ENCODE measurements at regions not wholly inside any gene's neighbourhood (a gene's known extent, or its start where the extent isn't known, plus 50 kb on each side); places are given as distances from the start of the nearest gene placed in this dataset.

GRCh38 chr18:39746201-39746600, 2180.6 kb upstream of the CELF4 start:
- DNase-seq (ENCODE audit: low spot score), result no peak

DNA sequence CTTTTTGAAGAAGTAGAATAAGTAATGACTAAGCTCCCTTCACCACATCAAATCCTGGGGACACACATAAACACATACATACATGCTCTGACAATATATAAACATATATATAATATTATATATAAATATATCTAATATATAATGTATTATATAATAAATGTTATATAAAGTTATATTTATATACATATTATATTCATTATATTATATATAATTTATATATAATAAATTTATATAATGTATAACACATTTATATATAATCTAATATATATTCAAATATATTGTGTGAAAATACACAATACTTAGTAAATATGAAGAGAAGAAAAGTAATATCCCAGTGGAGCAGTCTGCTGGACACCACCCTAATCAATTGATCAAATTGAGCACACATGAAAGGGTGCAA, 2177.9 kb upstream of the CELF4 start:
- DNase-seq (ENCODE audit: low spot score), result no peak

- no peak for DNase-seq (ENCODE audit: low spot score)
Measured at GRCh38 chr18:39741755-39742466, 2176.3 kb upstream of the CELF4 start.

DNA sequence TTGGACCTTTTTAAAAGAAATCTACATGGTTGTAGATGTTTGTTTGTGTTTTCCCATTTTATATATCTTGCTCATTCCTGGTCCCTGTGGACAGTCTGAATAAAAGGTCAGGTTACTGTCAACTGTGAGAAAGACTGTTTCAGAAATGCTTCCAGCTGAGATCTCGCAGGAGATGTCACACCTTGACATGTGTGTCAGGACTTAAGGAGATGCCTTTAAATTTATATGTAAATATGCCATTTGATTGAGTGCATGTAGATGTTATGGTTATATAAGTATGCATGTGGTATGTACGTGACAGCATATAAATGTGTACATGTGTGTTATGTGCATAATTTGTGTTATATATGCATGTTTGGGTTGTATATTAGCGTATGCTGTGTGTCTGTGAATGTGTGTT, 2172.3 kb upstream of the CELF4 start:
- no peak for DNase-seq (ENCODE audit: low spot score)

DNA sequence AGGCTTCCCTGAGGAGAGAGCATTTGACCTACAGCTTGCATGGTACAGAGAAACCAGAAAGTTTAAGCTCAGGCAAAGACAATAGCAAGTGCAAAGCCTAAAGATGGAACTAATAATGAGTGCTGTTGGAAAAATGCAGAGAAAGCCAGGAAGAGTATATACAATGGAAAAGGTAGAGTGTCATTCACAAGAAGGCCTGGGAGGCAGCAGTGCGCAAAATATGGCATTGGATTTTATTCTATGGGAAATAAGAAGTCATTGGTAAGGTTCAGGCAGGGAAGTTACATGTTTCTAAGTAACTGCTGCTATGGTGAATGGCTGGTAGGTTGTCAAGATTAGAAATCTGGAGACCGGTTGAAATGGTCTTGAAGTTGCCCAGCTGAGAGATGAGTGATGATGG, 2167.3 kb upstream of the CELF4 start:
- DNase-seq (ENCODE audit: low spot score), result no peak

- DNase-seq (ENCODE audit: low spot score), result no peak
Measured at GRCh38 chr18:39730606-39731005, 2165.0 kb upstream of the CELF4 start.

DNA sequence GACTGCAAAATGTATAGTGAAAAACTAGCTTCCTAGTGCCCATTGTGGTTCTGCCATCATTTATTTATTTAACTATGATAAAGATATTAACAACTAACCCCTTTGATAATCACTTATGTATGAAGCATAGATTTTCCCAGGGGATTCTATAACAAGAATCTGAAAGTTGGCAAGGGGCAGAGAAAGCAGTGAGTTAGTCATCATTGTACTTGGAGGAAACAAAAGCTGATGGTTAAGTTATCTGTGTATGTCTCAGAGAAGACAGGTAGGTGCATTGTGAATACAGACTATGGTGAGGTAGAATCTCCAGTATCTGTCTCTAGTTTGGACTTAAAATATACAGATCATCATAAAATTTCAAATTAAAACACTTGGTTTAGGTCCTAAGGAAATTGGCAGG, 2159.1 kb upstream of the CELF4 start:
- DNase-seq (ENCODE audit: low spot score), result no peak

GRCh38 chr18:39721712-39722111, 2156.1 kb upstream of the CELF4 start:
- DNase-seq (ENCODE audit: low spot score), result no peak

GRCh38 chr18:39713961-39714360, 2148.4 kb upstream of the CELF4 start:
- DNase-seq (ENCODE audit: low spot score), result no peak

DNA sequence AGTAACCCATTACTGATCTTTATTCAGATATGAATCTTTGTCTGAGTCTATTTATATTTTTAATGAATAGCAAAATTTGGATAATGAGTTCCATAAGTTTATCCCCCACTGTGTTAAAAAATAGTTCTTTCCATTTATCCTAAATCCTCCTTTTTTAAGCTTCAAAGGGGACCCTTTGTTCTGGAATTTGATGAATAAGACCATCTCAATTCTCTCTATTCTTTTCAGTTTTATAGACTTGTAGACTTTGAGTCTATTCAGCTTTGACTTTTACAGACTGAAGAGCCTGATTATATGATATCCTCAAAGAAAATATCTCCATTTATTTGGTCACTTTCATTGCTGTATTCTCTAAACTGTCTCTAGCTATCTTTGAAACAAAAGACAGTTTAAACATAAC, 2146.1 kb upstream of the CELF4 start:
- no peak for DNase-seq (ENCODE audit: low spot score)

- DNase-seq (ENCODE audit: low spot score), result no peak
Measured at GRCh38 chr18:39705362-39705761, 2139.8 kb upstream of the CELF4 start.

DNA sequence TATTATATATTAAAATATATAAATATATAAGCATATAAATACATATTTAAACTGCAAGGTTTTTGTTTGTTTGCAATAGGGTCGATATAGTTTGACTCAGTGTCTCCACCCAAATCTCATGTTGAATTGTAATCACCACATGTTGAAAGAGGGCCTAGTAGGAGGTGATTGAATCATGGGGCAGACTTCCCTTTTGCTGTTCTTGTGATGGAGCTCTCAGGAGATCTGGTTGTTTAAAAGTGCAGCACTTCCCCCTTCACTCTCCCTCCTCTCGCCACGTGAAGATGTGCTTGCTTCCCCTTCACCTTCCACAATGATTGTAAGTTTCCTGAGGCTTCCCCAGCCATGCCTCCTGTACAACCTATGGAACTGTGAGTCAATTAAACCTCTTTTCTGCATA, 2137.3 kb upstream of the CELF4 start:
- no peak for DNase-seq (ENCODE audit: low spot score)

DNA sequence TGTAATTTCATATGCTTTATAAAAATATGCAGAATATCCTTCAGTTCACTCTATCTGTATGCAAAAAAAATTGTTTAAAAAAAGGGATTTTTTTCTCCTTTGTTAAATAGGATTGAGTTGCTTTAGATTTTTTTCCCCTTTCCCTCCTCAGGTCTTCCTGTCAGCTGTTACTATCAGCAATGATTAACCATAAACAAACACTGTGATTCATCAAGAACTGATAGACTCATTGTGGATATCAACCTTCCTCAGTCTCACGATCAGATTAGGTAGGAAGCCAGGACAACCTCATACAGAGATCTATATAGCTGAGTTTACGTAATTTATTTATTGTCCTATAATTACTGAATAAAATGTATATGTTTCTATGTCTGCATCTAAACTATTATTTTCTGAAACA, 2136.2 kb upstream of the CELF4 start:
- DNase-seq (ENCODE audit: low spot score), result no peak

GRCh38 chr18:39701055-39701783, 2135.6 kb upstream of the CELF4 start:
- no peak for DNase-seq (ENCODE audit: low spot score)

DNA sequence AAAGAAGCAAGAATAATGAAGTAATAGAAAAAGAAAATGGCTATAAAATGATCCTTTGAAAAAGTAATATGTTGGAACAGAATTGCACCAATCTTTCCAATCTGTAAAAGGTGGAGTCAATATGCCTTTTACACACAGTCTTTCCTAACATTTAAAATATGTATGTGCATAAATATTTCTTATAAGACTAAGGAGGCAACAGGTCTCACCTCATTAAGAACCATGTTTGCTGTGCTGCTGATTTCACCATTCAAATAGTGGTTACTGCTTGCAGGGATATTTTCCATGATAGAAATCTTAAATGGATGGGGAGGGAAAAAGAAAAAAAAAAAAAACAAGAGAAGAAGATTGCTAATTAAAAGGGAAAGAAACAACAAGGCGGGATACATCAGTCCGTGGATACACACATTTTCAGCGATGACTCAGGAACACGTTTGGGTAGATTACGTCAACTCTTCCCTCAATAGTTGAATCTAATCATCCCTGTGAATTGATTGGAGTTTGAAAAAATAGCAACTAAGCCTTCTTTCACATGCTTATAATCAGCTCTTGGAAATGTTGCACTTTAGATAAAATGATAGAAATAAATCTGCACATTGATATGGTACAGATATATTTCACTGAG, 2133.9 kb upstream of the CELF4 start:
- DNase-seq (ENCODE audit: low spot score), result no peak

GRCh38 chr18:39698436-39698835, 2132.8 kb upstream of the CELF4 start:
- DNase-seq (ENCODE audit: low spot score), result no peak

DNA sequence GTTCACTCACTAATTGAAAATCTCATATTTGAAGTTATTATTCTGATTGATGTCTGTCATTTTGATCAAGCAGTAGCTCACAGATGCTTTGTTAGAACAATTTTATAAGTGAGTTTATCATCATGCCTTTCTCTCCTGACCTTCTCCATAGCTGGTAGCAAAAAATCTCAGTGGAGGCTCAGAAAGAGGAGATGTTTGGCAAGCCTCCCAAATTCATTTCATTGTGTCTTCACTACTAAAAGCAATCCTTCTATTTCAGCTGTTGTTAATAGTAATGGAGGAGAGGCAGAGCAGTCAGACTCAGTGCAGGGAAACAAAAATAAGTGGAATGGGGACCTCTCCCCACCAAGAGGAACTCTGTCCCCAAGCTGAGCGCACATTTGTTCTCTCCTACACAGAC, 2127.8 kb upstream of the CELF4 start:
- no peak for DNase-seq (ENCODE audit: low spot score)

GRCh38 chr18:39692367-39693015, 2126.9 kb upstream of the CELF4 start:
- no peak for DNase-seq (ENCODE audit: low spot score)

DNA sequence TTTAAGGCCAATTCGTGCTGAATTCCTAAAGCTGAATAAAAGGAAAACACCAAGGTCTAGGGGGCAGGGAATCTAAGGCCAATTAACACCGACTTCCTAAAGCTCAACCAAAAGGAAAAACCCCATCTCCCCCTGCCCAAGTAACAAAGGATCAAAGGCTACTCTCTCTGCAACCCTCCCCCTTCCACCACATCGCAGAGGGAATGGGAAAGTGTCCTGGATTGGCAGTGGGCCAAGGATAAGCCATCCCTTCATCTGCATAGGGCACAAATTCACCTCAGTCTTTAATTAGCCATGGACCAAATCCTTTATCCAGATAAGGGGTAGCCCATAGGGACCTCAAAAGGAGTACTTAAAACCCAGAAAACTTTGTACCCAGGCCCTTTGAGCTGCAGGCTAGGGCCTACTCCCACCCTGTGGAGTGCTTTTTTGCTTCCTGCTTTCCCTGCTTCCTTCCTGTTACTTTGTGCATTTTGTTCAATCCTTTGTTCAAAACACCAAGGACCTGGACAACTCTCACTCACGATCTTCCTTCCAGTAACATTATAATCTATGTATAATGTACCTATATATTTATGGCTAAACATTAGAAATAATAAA, 2119.8 kb upstream of the CELF4 start:
- no peak for DNase-seq (ENCODE audit: low spot score)

- no peak for DNase-seq (ENCODE audit: low spot score)
Measured at GRCh38 chr18:39681061-39681460, 2115.5 kb upstream of the CELF4 start.

- DNase-seq (ENCODE audit: low spot score), result no peak
Measured at GRCh38 chr18:39675906-39676305, 2110.3 kb upstream of the CELF4 start.

- no peak for DNase-seq (ENCODE audit: low spot score)
Measured at GRCh38 chr18:39675368-39675767, 2109.8 kb upstream of the CELF4 start.

Measured in germinal center (tissue), 1 donor.